ENCODE measurements at regions not wholly inside any gene's neighbourhood (a gene's known extent, or its start where the extent isn't known, plus 50 kb on each side); places are given as distances from the start of the nearest gene placed in this dataset.

- TF ChIP-seq CTCF (IDR thresholded peaks at IDR 0.05; ENCODE audit: low read depth, low read length, poor library complexity, severe bottlenecking) (no peak), EZH2phosphoT487 (IDR thresholded peaks at IDR 0.05; ENCODE audit: borderline replicate concordance, low read length) (no peak)
Measured at GRCh38 chr15:27681038-27681437, 418.1 kb downstream of the OCA2 start.

Measured in DOHH2 (cell line).